HepG2 (cell line): ENCODE measurements at regions not wholly inside any gene's neighbourhood (a gene's known extent, or its start where the extent isn't known, plus 50 kb on each side); places are given as distances from the start of the nearest gene placed in this dataset.

Source experiments
- ATAC-seq: fragments of 200-7000 bp; cut with Tn5 transposase; 3 replicates; pipeline ENCODE4 v1.9.1; 2020; ENCODE audit warnings: mild to moderate bottlenecking, moderate library complexity
- BruUV-seq: library from RNA; stranded (reverse); fragments of 400-500 nt; replicated peaks from 2 replicates; lab custom pipeline; 2021; lab: Mats Ljungman, UMichigan
- CTCF ChIA-PET: fragments of 300-600 bp; formaldehyde crosslinking; extraction: SDS; loops from one replicate; lab custom pipeline; 2021; ENCODE audit warnings: low total read pairs, inconsistent platforms, low intra/inter-chr PET ratio; lab: Yijun Ruan, JAX
- POLR2A ChIA-PET: fragments of 350-600 bp; sonication (Branson Sonifier 250); formaldehyde crosslinking; loops from one replicate; lab custom pipeline; 2020; ENCODE audit warnings: antibody characterized with exemption, inconsistent platforms; lab: Yijun Ruan, JAX
- DNase-seq: peaks from one replicate; pipeline ENCODE4 v3.0.0-alpha.2; 2015; ENCODE audit warnings: low spot score
- FAIRE-seq: peaks from 3 replicates; lab custom pipeline; 2011; peaks lifted over from hg19 to GRCh38; lab: Jason Lieb, UNC
- H2AFZ ChIP-seq: one replicate; pipeline ENCODE4 v1.6.1; 2011; ENCODE audit warnings: low read length, inconsistent platforms
- H3K27ac ChIP-seq: fragments of 300-600 bp; 3 replicates; pipeline ENCODE4 v1.8.0; 2011; ENCODE audit warnings: mixed run types, mild to moderate bottlenecking, mixed read lengths, low read length, inconsistent platforms; ENCODE audit not compliant: insufficient read depth; ENCODE audit errors: extremely low read length
- H3K27me3 ChIP-seq, 2 experiments: fragments of 200-600 bp in 1 of 2; 2 replicates in 1 of 2; 3 replicates in 1 of 2; pipeline versions ENCODE4 v1.6.0 to v1.8.0; 2011; ENCODE audit warnings: low read length in 2 of 2, mild to moderate bottlenecking in 2 of 2, moderate library complexity in 2 of 2, inconsistent platforms in 1 of 2; ENCODE audit not compliant: insufficient read depth in 2 of 2, control insufficient read depth in 1 of 2
- H3K36me3 ChIP-seq, 2 experiments: fragments of 200-600 bp in 1 of 2; replicated peaks in 1 of 2; 2 replicates in 1 of 2; 3 replicates in 1 of 2; pipeline versions ENCODE4 v1.5.1 to v1.8.0; 2011; ENCODE audit warnings: low read length in 2 of 2, inconsistent platforms in 1 of 2; ENCODE audit not compliant: insufficient read depth in 2 of 2, control insufficient read depth in 1 of 2
- H3K4me1 ChIP-seq: 2 replicates; pipeline ENCODE4 v1.5.1; 2012; ENCODE audit warnings: low read length, inconsistent platforms; ENCODE audit not compliant: insufficient read depth
- H3K4me2 ChIP-seq: 2 replicates; pipeline ENCODE4 v1.6.0; 2011; ENCODE audit warnings: low read depth, low read length, inconsistent platforms
- H3K4me3 ChIP-seq, 3 experiments: fragments of 200-600 bp in 1 of 3; sonication (generic), shearing (Covaris generic) in 1 of 3; replicated peaks in 1 of 3; 2 replicates each; pipeline ENCODE4 v1.5.1; 2011 to 2016; ENCODE audit warnings: low read length in 3 of 3, inconsistent platforms in 2 of 3, low read depth in 2 of 3, mild to moderate bottlenecking in 2 of 3, control low read depth in 1 of 3, mixed read lengths in 1 of 3; ENCODE audit not compliant: insufficient read depth in 1 of 3
- H3K79me2 ChIP-seq: one replicate; pipeline ENCODE4 v1.6.1; 2011; ENCODE audit warnings: low read length, inconsistent platforms; ENCODE audit not compliant: insufficient read depth
- H3K9ac ChIP-seq: 2 replicates; pipeline ENCODE4 v1.6.0; 2011; ENCODE audit warnings: mild to moderate bottlenecking, low read depth, low read length, inconsistent platforms; ENCODE audit not compliant: insufficient read depth
- H3K9me3 ChIP-seq: 2 replicates; pipeline ENCODE4 v1.5.1; 2012; ENCODE audit warnings: mild to moderate bottlenecking, low read length
- H4K20me1 ChIP-seq: 2 replicates; pipeline ENCODE4 v1.6.0; 2011; ENCODE audit warnings: inconsistent platforms, mild to moderate bottlenecking, low read length, moderate library complexity; ENCODE audit not compliant: insufficient read depth
- KDM2A ChIP-seq: sonication (generic); formaldehyde crosslinking; IDR thresholded peaks from 2 replicates; pipeline ENCODE4 v1.4.0; 2020; ENCODE audit warnings: low read depth, missing genetic modification reagents, borderline replicate concordance
- MYC ChIP-seq: sonication (generic); formaldehyde crosslinking; IDR thresholded peaks from 2 replicates; pipeline ENCODE4 v1.9.0; 2021; ENCODE audit warnings: missing genetic modification reagents, borderline replicate concordance
- TARDBP ChIP-seq: sonication (generic); formaldehyde crosslinking; IDR thresholded peaks from 2 replicates; pipeline ENCODE4 v1.8.0; 2022; ENCODE audit warnings: mild to moderate bottlenecking, missing genetic modification reagents
- TCF7L2 ChIP-seq: IDR thresholded peaks from 2 replicates; pipeline ENCODE4 v1.6.1; 2011; ENCODE audit warnings: mild to moderate bottlenecking, low read depth, low read length, moderate library complexity
- TEF ChIP-seq: sonication (generic); formaldehyde crosslinking; IDR thresholded peaks from 2 replicates; pipeline ENCODE4 v1.5.0; 2020; ENCODE audit warnings: missing genetic modification reagents
- TGIF2 ChIP-seq: IDR thresholded peaks from 2 replicates; pipeline ENCODE4 v1.6.1; 2016; ENCODE audit warnings: control low read depth, missing compliant biosample characterization
- ZNF34 ChIP-seq: sonication (generic); formaldehyde crosslinking; IDR thresholded peaks from 2 replicates; pipeline ENCODE4 v1.4.0; 2020; ENCODE audit warnings: mild to moderate bottlenecking, missing genetic modification reagents, borderline replicate concordance
- ZNF678 ChIP-seq: sonication (generic); formaldehyde crosslinking; IDR thresholded peaks from 2 replicates; pipeline ENCODE4 v1.4.0; 2020; ENCODE audit warnings: mild to moderate bottlenecking, missing genetic modification reagents
- ZNF83 ChIP-seq: sonication (generic); formaldehyde crosslinking; IDR thresholded peaks from 2 replicates; pipeline ENCODE4 v1.4.0; 2020; ENCODE audit warnings: missing genetic modification reagents, mild to moderate bottlenecking, borderline replicate concordance
- WGBS: methylation state at CpG from one replicate; pipeline ENCODE4 v1.1.6; 2017; ENCODE audit warnings: low lambda C conversion rate; 5-methylcytosine and 5-hydroxymethylcytosine counted together
- in situ Hi-C: cut with HindIII; loops from 2 replicates; pipeline ENCODE4 v1.10.0; 2017; ENCODE audit warnings: low pct_unique_long_range_greater_than_20kb; ENCODE audit not compliant: extremely low pct_ligation_motif_present
- intact Hi-C: fragments of 100-400 bp; cut with micrococcal nuclease; formaldehyde crosslinking; loops from one replicate; pipeline ENCODE4 v1.10.0; 2022; ENCODE audit not compliant: unreplicated experiment

GRCh38 chr4:11334887-11335286 lies 93.8 kb downstream of the HS3ST1 start:
- H3K4me3 ChIP-seq, result no peak overlapping the region
- no peaks in the 10 kb centered on the region for H4K20me1 ChIP-seq
- H2AFZ ChIP-seq, result no peak overlapping the region
- H3K9ac ChIP-seq, result no peak overlapping the region
- H3K27ac ChIP-seq, result no peak overlapping the region
- no peaks in the 10 kb centered on the region for H3K27me3 ChIP-seq
- no peak for ATAC-seq
- BruUV-seq, result no TSS peak
- 0% methylated on average over 4 of the region's 4 CpGs for WGBS
- TF ChIP-seq TGIF2 (CRISPR knock-in tag) (no peak), TEF (CRISPR knock-in tag) (no peak), TARDBP (CRISPR knock-in tag) (no peak), ZNF34 (no peak), ZNF678 (CRISPR knock-in tag) (no peak)
- TF ChIP-seq, all 625 proteins: peak for 0
- in situ Hi-C loops (no loop called here), intact Hi-C loops (no loop called here)
- H3K79me2 ChIP-seq, result no peaks in the 10 kb centered on the region
- no peak for DNase-seq
- no peak for FAIRE-seq
- no peaks in the 10 kb centered on the region for H3K4me1 ChIP-seq
- peaks cover 79% of the 10 kb centered on the region for H3K9me3 ChIP-seq
- ChIA-PET POLR2A (no interaction called here), CTCF (no interaction called here)
- H3K36me3 ChIP-seq, result no peaks in the 10 kb centered on the region
- no peak overlapping the region for H3K4me2 ChIP-seq

GRCh38 chr4:11328401-11328800 lies 100.3 kb downstream of the HS3ST1 start:
- Histone ChIP-seq H3K4me2 (no peak overlapping the region), H4K20me1 (no peaks in the 10 kb centered on the region), H3K27ac (no peak overlapping the region), H3K9me3 (peaks cover 78% of the 10 kb centered on the region), H3K27me3 (no peaks in the 10 kb centered on the region), H3K9ac (no peak overlapping the region), H3K4me3 (no peak overlapping the region), H3K4me1 (no peaks in the 10 kb centered on the region), H3K79me2 (no peaks in the 10 kb centered on the region), H3K36me3 (no peaks in the 10 kb centered on the region), H2AFZ (no peak overlapping the region)
- POLR2A ChIA-PET, result no interaction called here
- CTCF ChIA-PET, result no interaction called here
- TF ChIP-seq KDM2A (no peak), TCF7L2 (no peak), MYC (CRISPR knock-in tag) (no peak), ZNF83 (CRISPR knock-in tag) (no peak)
- WGBS, result 3% methylated on average over 2 of the region's 2 CpGs
- in situ Hi-C loops (no loop called here), intact Hi-C loops (no loop called here)
- DNase-seq (no peak), ATAC-seq (no peak), FAIRE-seq (no peak)
- no TSS peak for BruUV-seq
